Fibroblast of the conjunctiva (primary cell): ENCODE measurements at regions not wholly inside any gene's neighbourhood (a gene's known extent, or its start where the extent isn't known, plus 50 kb on each side); places are given as distances from the start of the nearest gene placed in this dataset.
"Not testable (repeated sequence)": the region's sequence is repeated elsewhere in the genome, so short reads cannot be mapped to it uniquely, and the experiment has no call there.

Source experiments
- DNase-seq: peaks from one replicate; pipeline ENCODE4 v3.0.0-alpha.2; 2010; ENCODE audit warnings: low read depth

- no peak for DNase-seq
Observed at GRCh38 chrX:39222346-39223113, 421.3 kb downstream of the MID1IP1 start.

GRCh38 chrX:39226251-39226650, 425.0 kb downstream of the MID1IP1 start:
- no peak for DNase-seq

GRCh38 chrX:39227371-39227770, 426.1 kb downstream of the MID1IP1 start:
- no peak for DNase-seq

GRCh38 chrX:39238006-39238405, 436.7 kb downstream of the MID1IP1 start:
- no peak for DNase-seq

GRCh38 chrX:39242187-39242586, 440.9 kb downstream of the MID1IP1 start:
- no peak for DNase-seq

- no peak for DNase-seq
Observed at GRCh38 chrX:39244147-39244546, 442.9 kb downstream of the MID1IP1 start.

GRCh38 chrX:39245024-39245423, 443.8 kb downstream of the MID1IP1 start:
- DNase-seq: no peak

GRCh38 chrX:39247536-39247935, 446.3 kb downstream of the MID1IP1 start:
- DNase-seq: no peak

GRCh38 chrX:39248330-39248729, 447.1 kb downstream of the MID1IP1 start:
- DNase-seq: no peak

GRCh38 chrX:39249999-39250398, 448.7 kb downstream of the MID1IP1 start:
- no peak for DNase-seq

- no peak for DNase-seq
Observed at GRCh38 chrX:39251995-39252394, 450.7 kb downstream of the MID1IP1 start.

GRCh38 chrX:39253551-39253950, 452.3 kb downstream of the MID1IP1 start:
- DNase-seq: no peak

- DNase-seq: no peak
Observed at GRCh38 chrX:39258331-39258730, 457.1 kb downstream of the MID1IP1 start.

GRCh38 chrX:39260965-39261364, 459.7 kb downstream of the MID1IP1 start:
- no peak for DNase-seq

GRCh38 chrX:39261446-39262147, 460.3 kb downstream of the MID1IP1 start:
- peak; percentile 10 for DNase-seq

GRCh38 chrX:39262641-39263040, 461.4 kb downstream of the MID1IP1 start:
- no peak for DNase-seq

- no peak for DNase-seq
Observed at GRCh38 chrX:39264023-39264422, 462.8 kb downstream of the MID1IP1 start.

GRCh38 chrX:39267176-39267575, 465.9 kb downstream of the MID1IP1 start:
- DNase-seq: no peak

GRCh38 chrX:39268207-39268606, 466.9 kb downstream of the MID1IP1 start:
- no peak for DNase-seq

GRCh38 chrX:39275500-39276068, 474.3 kb downstream of the MID1IP1 start:
- no peak for DNase-seq

- DNase-seq: not testable (repeated sequence)
Observed at GRCh38 chrX:39277685-39278390, 476.6 kb downstream of the MID1IP1 start.

- DNase-seq: no peak
Observed at GRCh38 chrX:39283239-39283638, 482.0 kb downstream of the MID1IP1 start.

- DNase-seq: no peak
Observed at GRCh38 chrX:39288592-39288991, 487.3 kb downstream of the MID1IP1 start.
